Head of caudate nucleus (tissue), 42 donors: ENCODE measurements at regions not wholly inside any gene's neighbourhood (a gene's known extent, or its start where the extent isn't known, plus 50 kb on each side); places are given as distances from the start of the nearest gene placed in this dataset.

Experiments used
- DNase-seq, 42 donors: peaks; one replicate each; pipeline versions ENCODE4 v3.0.0 to v3.0.0-alpha.2; 2020 to 2021; ENCODE audit warnings: mixed read lengths in 7 of 42
- intact Hi-C: fragments of 100-400 bp; cut with DNase I; formaldehyde crosslinking; loops from one replicate; pipeline ENCODE4 v1.15.0; 2022

GRCh38 chr7:145957160-145957890, 159.3 kb upstream of the CNTNAP2 start:
- intact Hi-C loops = no loop called here
- DNase-seq = no peak

GRCh38 chr7:145951566-145951965, 165.0 kb upstream of the CNTNAP2 start:
- intact Hi-C loops = no loop called here

GRCh38 chr7:145928937-145929336, 187.7 kb upstream of the CNTNAP2 start:
- intact Hi-C loops = no loop called here

More at GRCh38 chr7:145951566-145951965, 165.0 kb upstream of the CNTNAP2 start:
- no peak for DNase-seq

GRCh38 chr7:145919712-145920111, 196.9 kb upstream of the CNTNAP2 start:
- no peak for DNase-seq
- intact Hi-C loops = no loop called here

More at GRCh38 chr7:145928937-145929336, 187.7 kb upstream of the CNTNAP2 start:
- no peak for DNase-seq

- intact Hi-C loops = no loop called here
Measured at GRCh38 chr7:145916776-145917175, 199.8 kb upstream of the CNTNAP2 start.

GRCh38 chr7:145915679-145916078, 200.9 kb upstream of the CNTNAP2 start:
- DNase-seq = no peak
- intact Hi-C loops = no loop called here

More at GRCh38 chr7:145916776-145917175, 199.8 kb upstream of the CNTNAP2 start:
- DNase-seq = no peak

- intact Hi-C loops = no loop called here
Measured at GRCh38 chr7:145909991-145910513, 206.5 kb upstream of the CNTNAP2 start.

GRCh38 chr7:145903658-145904057, 212.9 kb upstream of the CNTNAP2 start:
- DNase-seq = no peak
- intact Hi-C loops = no loop called here

More at GRCh38 chr7:145909991-145910513, 206.5 kb upstream of the CNTNAP2 start:
- DNase-seq = no peak

- intact Hi-C loops = no loop called here
- DNase-seq = no peak
Measured at GRCh38 chr7:145902123-145902522, 214.5 kb upstream of the CNTNAP2 start.

GRCh38 chr7:145899938-145900337, 216.7 kb upstream of the CNTNAP2 start:
- no peak for DNase-seq

GRCh38 chr7:145893925-145894535, 222.6 kb upstream of the CNTNAP2 start:
- DNase-seq = no peak
- intact Hi-C loops = no loop called here

More at GRCh38 chr7:145899938-145900337, 216.7 kb upstream of the CNTNAP2 start:
- intact Hi-C loops = no loop called here

- DNase-seq = no peak
- intact Hi-C loops = no loop called here
Measured at GRCh38 chr7:145884716-145885514, 231.7 kb upstream of the CNTNAP2 start.

GRCh38 chr7:145876376-145876775, 240.2 kb upstream of the CNTNAP2 start:
- intact Hi-C loops = no loop called here
- no peak for DNase-seq

- intact Hi-C loops = no loop called here
- DNase-seq = no peak
Measured at GRCh38 chr7:145875267-145875666, 241.3 kb upstream of the CNTNAP2 start.

GRCh38 chr7:145868935-145869334, 247.7 kb upstream of the CNTNAP2 start:
- intact Hi-C loops = no loop called here
- DNase-seq = no peak

GRCh38 chr7:145862212-145862611, 254.4 kb upstream of the CNTNAP2 start:
- no peak for DNase-seq
- intact Hi-C loops = no loop called here

- intact Hi-C loops = no loop called here
- no peak for DNase-seq
Measured at GRCh38 chr7:145860809-145861208, 255.8 kb upstream of the CNTNAP2 start.

GRCh38 chr7:145850636-145851035, 266.0 kb upstream of the CNTNAP2 start:
- no peak for DNase-seq
- intact Hi-C loops = no loop called here

- intact Hi-C loops = no loop called here
- DNase-seq = no peak
Measured at GRCh38 chr7:145848691-145849090, 267.9 kb upstream of the CNTNAP2 start.

GRCh38 chr7:145845345-145845744, 271.3 kb upstream of the CNTNAP2 start:
- intact Hi-C loops = no loop called here
- DNase-seq = no peak
